ENCODE measurements at regions not wholly inside any gene's neighbourhood (a gene's known extent, or its start where the extent isn't known, plus 50 kb on each side); places are given as distances from the start of the nearest gene placed in this dataset.

- no peak for DNase-seq (ENCODE audit: low read depth)
Measured at GRCh38 chr6:106918115-106918514, 56.4 kb downstream of the CD24 start.

- DNase-seq (ENCODE audit: low read depth): no peak
Measured at GRCh38 chr6:106916891-106917290, 57.6 kb downstream of the CD24 start.

- peak; percentile 15 for DNase-seq (ENCODE audit: low read depth)
Measured at GRCh38 chr6:106913676-106914280, 60.8 kb downstream of the CD24 start.

GRCh38 chr6:106913111-106913510 is 61.4 kb downstream of the CD24 start:
- no peak for DNase-seq (ENCODE audit: low read depth)

- DNase-seq (ENCODE audit: low read depth): no peak
Measured at GRCh38 chr6:106912091-106912490, 62.4 kb downstream of the CD24 start.

- no peak for DNase-seq (ENCODE audit: low read depth)
Measured at GRCh38 chr6:106910999-106911949, 63.3 kb downstream of the CD24 start.

- peak; percentile 77 for DNase-seq (ENCODE audit: low read depth)
Measured at GRCh38 chr6:106908386-106908840, 66.1 kb downstream of the CD24 start.

GRCh38 chr6:106907754-106908153 is 66.8 kb downstream of the CD24 start:
- no peak for DNase-seq (ENCODE audit: low read depth)

- DNase-seq (ENCODE audit: low read depth): no peak
Measured at GRCh38 chr6:106906232-106906631, 68.3 kb downstream of the CD24 start.

GRCh38 chr6:106903299-106903698 is 71.2 kb downstream of the CD24 start:
- DNase-seq (ENCODE audit: low read depth): no peak

- no peak for DNase-seq (ENCODE audit: low read depth)
Measured at GRCh38 chr6:106901062-106901461, 73.5 kb downstream of the CD24 start.

GRCh38 chr6:106899697-106900096 is 74.8 kb downstream of the CD24 start:
- no peak for DNase-seq (ENCODE audit: low read depth)

- no peak for DNase-seq (ENCODE audit: low read depth)
Measured at GRCh38 chr6:106897580-106897979, 76.9 kb downstream of the CD24 start.

- no peak for DNase-seq (ENCODE audit: low read depth)
Measured at GRCh38 chr6:106895703-106896040, 78.9 kb downstream of the CD24 start.

GRCh38 chr6:106894978-106895702 is 79.4 kb downstream of the CD24 start:
- peak; percentile 52 for DNase-seq (ENCODE audit: low read depth)

GRCh38 chr6:106892186-106892585 is 82.3 kb downstream of the CD24 start:
- DNase-seq (ENCODE audit: low read depth): no peak

GRCh38 chr6:106890447-106890846 is 84.1 kb downstream of the CD24 start:
- no peak for DNase-seq (ENCODE audit: low read depth)

GRCh38 chr6:106889692-106890091 is 84.8 kb downstream of the CD24 start:
- no peak for DNase-seq (ENCODE audit: low read depth)

GRCh38 chr6:106886922-106887797 is 87.4 kb downstream of the CD24 start:
- no peak for DNase-seq (ENCODE audit: low read depth)

- DNase-seq (ENCODE audit: low read depth): no peak
Measured at GRCh38 chr6:106886081-106886843, 88.3 kb downstream of the CD24 start.

- no peak for DNase-seq (ENCODE audit: low read depth)
Measured at GRCh38 chr6:106885679-106886078, 88.8 kb downstream of the CD24 start.
